ENCODE measurements at regions not wholly inside any gene's neighbourhood (a gene's known extent, or its start where the extent isn't known, plus 50 kb on each side); places are given as distances from the start of the nearest gene placed in this dataset.

GRCh38 chr17:55601874-55602364 is 90.7 kb upstream of the SMIM36 start:
- TF ChIP-seq, protein P1, sequence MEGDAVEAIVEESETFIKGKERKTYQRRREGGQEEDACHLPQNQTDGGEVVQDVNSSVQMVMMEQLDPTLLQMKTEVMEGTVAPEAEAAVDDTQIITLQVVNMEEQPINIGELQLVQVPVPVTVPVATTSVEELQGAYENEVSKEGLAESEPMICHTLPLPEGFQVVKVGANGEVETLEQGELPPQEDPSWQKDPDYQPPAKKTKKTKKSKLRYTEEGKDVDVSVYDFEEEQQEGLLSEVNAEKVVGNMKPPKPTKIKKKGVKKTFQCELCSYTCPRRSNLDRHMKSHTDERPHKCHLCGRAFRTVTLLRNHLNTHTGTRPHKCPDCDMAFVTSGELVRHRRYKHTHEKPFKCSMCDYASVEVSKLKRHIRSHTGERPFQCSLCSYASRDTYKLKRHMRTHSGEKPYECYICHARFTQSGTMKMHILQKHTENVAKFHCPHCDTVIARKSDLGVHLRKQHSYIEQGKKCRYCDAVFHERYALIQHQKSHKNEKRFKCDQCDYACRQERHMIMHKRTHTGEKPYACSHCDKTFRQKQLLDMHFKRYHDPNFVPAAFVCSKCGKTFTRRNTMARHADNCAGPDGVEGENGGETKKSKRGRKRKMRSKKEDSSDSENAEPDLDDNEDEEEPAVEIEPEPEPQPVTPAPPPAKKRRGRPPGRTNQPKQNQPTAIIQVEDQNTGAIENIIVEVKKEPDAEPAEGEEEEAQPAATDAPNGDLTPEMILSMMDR (IDR thresholded peaks at IDR 0.05): peak; percentile 83
- TF ChIP-seq TAF1 (IDR thresholded peaks at IDR 0.05; ENCODE audit: borderline replicate concordance, low read depth, low read length) (no peak), JUND (IDR thresholded peaks at IDR 0.05) (no peak), MEF2A (IDR thresholded peaks at IDR 0.05; ENCODE audit: borderline replicate concordance, low read depth) (no peak)
- TF ChIP-seq, protein P2, sequence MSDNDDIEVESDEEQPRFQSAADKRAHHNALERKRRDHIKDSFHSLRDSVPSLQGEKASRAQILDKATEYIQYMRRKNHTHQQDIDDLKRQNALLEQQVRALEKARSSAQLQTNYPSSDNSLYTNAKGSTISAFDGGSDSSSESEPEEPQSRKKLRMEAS (IDR thresholded peaks at IDR 0.05; ENCODE audit: low read depth): no peak
